ENCODE measurements at regions not wholly inside any gene's neighbourhood (a gene's known extent, or its start where the extent isn't known, plus 50 kb on each side); places are given as distances from the start of the nearest gene placed in this dataset.

DNA sequence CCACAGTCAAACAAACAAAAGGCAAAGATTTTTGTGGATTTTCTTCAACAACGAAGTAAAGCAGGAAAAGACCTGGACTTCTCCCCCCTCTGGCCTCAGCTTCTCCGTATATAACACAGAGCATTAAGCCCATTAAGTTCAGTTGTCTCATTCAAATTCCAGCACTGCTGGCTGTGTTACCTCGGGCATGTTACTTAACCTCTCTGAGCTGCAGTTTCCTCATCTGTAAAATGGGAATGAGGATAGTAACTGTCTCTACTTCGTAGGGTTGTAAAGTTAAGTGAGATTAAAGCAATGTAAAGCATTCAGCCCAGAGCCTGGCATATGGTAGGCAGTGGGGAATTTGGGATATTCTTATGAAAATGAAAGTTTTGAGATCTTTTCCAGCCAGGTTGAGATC lies 92.7 kb upstream of the SMIM23 start:
- POLR2A ChIA-PET (ENCODE audit: partially characterized antibody) = no interaction called here

More for the DNA sequence above, 92.7 kb upstream of the SMIM23 start:
- H2BK120ac ChIP-seq (replicated peaks; ENCODE audit: low read depth, low read length) = no peak overlapping the region
- no peak overlapping the region for H2BK20ac ChIP-seq (ENCODE audit: low read length)
- no peak overlapping the region for H3K27ac ChIP-seq (ENCODE audit: low read depth, low read length)
- H3K9ac ChIP-seq (replicated peaks in 1 of 4; ENCODE audit: extremely low read depth in 1 of 4, low read depth in 3 of 4, low read length in 3 of 4) = no peak overlapping the region
- H3K4me2 ChIP-seq (ENCODE audit: insufficient read depth in 1 of 2, low read depth in 2 of 2, low read length in 2 of 2) = no peak overlapping the region
- H2BK15ac ChIP-seq (ENCODE audit: low read length) = no peak overlapping the region
- TF ChIP-seq HDAC6 (IDR thresholded peaks at IDR 0.05; ENCODE audit: low read depth, low read length) = no peak
- TF ChIP-seq, protein P1, sequence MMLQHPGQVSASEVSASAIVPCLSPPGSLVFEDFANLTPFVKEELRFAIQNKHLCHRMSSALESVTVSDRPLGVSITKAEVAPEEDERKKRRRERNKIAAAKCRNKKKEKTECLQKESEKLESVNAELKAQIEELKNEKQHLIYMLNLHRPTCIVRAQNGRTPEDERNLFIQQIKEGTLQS (IDR thresholded peaks at IDR 0.05; ENCODE audit: insufficient read depth, low read depth, low read length) = no peak
- peak; percentile 91 for TF ChIP-seq KDM1A (IDR thresholded peaks at IDR 0.05; ENCODE audit: borderline replicate concordance, low read length)
- no peak for TF ChIP-seq CBX8 (IDR thresholded peaks at IDR 0.05; ENCODE audit: borderline replicate concordance, low read depth, low read length)
- CTCF ChIA-PET (ENCODE audit: partially characterized antibody) = no interaction called here
- no peaks in the 10 kb centered on the region for H3K79me2 ChIP-seq (ENCODE audit: control insufficient read depth in 1 of 2, insufficient read depth in 2 of 2, low read length in 2 of 2)
- no peaks in the 10 kb centered on the region for H3K9me3 ChIP-seq (ENCODE audit: insufficient read depth in 2 of 2, low read depth in 1 of 2, low read length in 1 of 2)
- no peaks in the 10 kb centered on the region for H3K79me1 ChIP-seq (ENCODE audit: low read depth, low read length)
- no peak overlapping the region for H3K14ac ChIP-seq (ENCODE audit: insufficient read length)
- H4K20me1 ChIP-seq (replicated peaks in 1 of 2; ENCODE audit: control insufficient read depth in 1 of 2, insufficient read depth in 2 of 2, low read length in 2 of 2) = no peaks in the 10 kb centered on the region
- H3K56ac ChIP-seq (replicated peaks; ENCODE audit: insufficient read length, low read depth, low read length) = no peak overlapping the region
- H3K18ac ChIP-seq (ENCODE audit: extremely low read depth, low read length) = no peak overlapping the region
- no peak overlapping the region for H3K4me3 ChIP-seq (ENCODE audit: extremely low read depth in 1 of 4, insufficient read depth in 2 of 4, low read depth in 3 of 4, low read length in 4 of 4)
- no peak overlapping the region for H3K23ac ChIP-seq (ENCODE audit: insufficient read length)
- no peak for DNase-seq (ENCODE audit: low read depth in 1 of 2, low spot score in 2 of 2)
- H3K4ac ChIP-seq (replicated peaks; ENCODE audit: insufficient read length, low read depth, low read length) = no peak overlapping the region
- H3K36me3 ChIP-seq (ENCODE audit: control insufficient read depth in 2 of 4, insufficient read depth in 4 of 4, low read length in 3 of 4) = no peaks in the 10 kb centered on the region
- no peak overlapping the region for H2AK5ac ChIP-seq (ENCODE audit: low read depth, low read length)
- H4K8ac ChIP-seq (ENCODE audit: extremely low read depth, insufficient read depth, low read length) = no peak overlapping the region
- 86% methylated on average over 4 of the region's 4 CpGs; no CpG with 5 or more reads in 1 of the 2 experiments for WGBS, 2 experiments (ENCODE audit: extremely low coverage in 1 of 2, insufficient coverage in 1 of 2, insufficient read length in 1 of 2, insufficient replicate concordance in 2 of 2, low coverage in 1 of 2, low lambda C conversion rate in 2 of 2, missing lambda C conversion rate in 1 of 2)
- no peak overlapping the region for H2BK5ac ChIP-seq (ENCODE audit: low read depth, low read length)
- H3K23me2 ChIP-seq (ENCODE audit: low read depth, low read length) = peaks cover 5% of the 10 kb centered on the region; the same call in 1 of the 2 replicates
- H2BK12ac ChIP-seq (ENCODE audit: low read depth, low read length) = no peak overlapping the region
- no peaks in the 10 kb centered on the region; a peak in 1 of 7 replicates for H3K4me1 ChIP-seq (replicated peaks in 1 of 4; ENCODE audit: control insufficient read depth in 3 of 4, insufficient read depth in 4 of 4, low read length in 3 of 4)
- no peak overlapping the region for H2AFZ ChIP-seq (ENCODE audit: low read length)
- no peak for FAIRE-seq
- H3K27me3 ChIP-seq (replicated peaks in 1 of 4; ENCODE audit: control insufficient read depth in 3 of 4, extremely low read depth in 1 of 4, insufficient read depth in 3 of 4, low read length in 3 of 4) = no peaks in the 10 kb centered on the region
- H4K91ac ChIP-seq (replicated peaks; ENCODE audit: insufficient read length, low read length) = no peak overlapping the region
- no peak overlapping the region for H4K5ac ChIP-seq (ENCODE audit: insufficient read length, low read depth, low read length)

All from H1 (cell line).